GM12878 (cell line): ENCODE measurements at regions not wholly inside any gene's neighbourhood (a gene's known extent, or its start where the extent isn't known, plus 50 kb on each side); places are given as distances from the start of the nearest gene placed in this dataset.

Experiments used
- CTCF ChIP-seq, 3 experiments: IDR thresholded peaks in 2 of 3; conservative IDR thresholded peaks in 1 of 3; 2 replicates each; pipeline ENCODE4 v1.5.1; 2011; ENCODE audit warnings: low read depth in 3 of 3, low read length in 3 of 3, mild to moderate bottlenecking in 3 of 3, control low read depth in 2 of 3, moderate library complexity in 2 of 3, inconsistent platforms in 1 of 3, mixed read lengths in 1 of 3; ENCODE audit not compliant: control insufficient read depth in 2 of 3, insufficient read depth in 1 of 3; ENCODE audit errors: extremely low read depth in 1 of 3
- EP300 ChIP-seq, 2 experiments: fragments of 150-350 bp in 1 of 2; IDR thresholded peaks; 2 replicates each; pipeline ENCODE4 v1.6.1; 2011 to 2012; ENCODE audit warnings: low read depth in 2 of 2, low read length in 2 of 2, borderline replicate concordance in 1 of 2, improper control_type of control experiment in 1 of 2, inconsistent platforms in 1 of 2; ENCODE audit not compliant: control insufficient read depth in 1 of 2
- GABPA ChIP-seq: IDR thresholded peaks from 2 replicates; pipeline ENCODE4 v1.6.1; 2014; ENCODE audit warnings: antibody characterized with exemption, low read depth, mild to moderate bottlenecking, inconsistent platforms
- MYC ChIP-seq: IDR thresholded peaks from 2 replicates; pipeline ENCODE4 v1.6.1; 2011; ENCODE audit warnings: mild to moderate bottlenecking, low read length, moderate library complexity, inconsistent platforms; ENCODE audit not compliant: insufficient read depth, insufficient replicate concordance, insufficient read length, severe bottlenecking
- POLR2A ChIP-seq: IDR thresholded peaks from 2 replicates; pipeline ENCODE4 v1.6.1; 2011; ENCODE audit warnings: low read depth, mild to moderate bottlenecking, low read length
- POLR2AphosphoS5 ChIP-seq: IDR thresholded peaks from 2 replicates; pipeline ENCODE4 v1.6.1; 2011; ENCODE audit warnings: mild to moderate bottlenecking, low read length, inconsistent platforms
- RFX5 ChIP-seq: IDR thresholded peaks from 2 replicates; pipeline ENCODE4 v1.6.1; 2011; ENCODE audit warnings: low read depth, low read length, improper control_type of control experiment
- RUNX3 ChIP-seq: IDR thresholded peaks from 2 replicates; pipeline ENCODE4 v1.6.1; 2012; ENCODE audit warnings: low read length, inconsistent platforms
- SMAD5 ChIP-seq: IDR thresholded peaks from 2 replicates; pipeline ENCODE4 v1.6.1; 2016; ENCODE audit warnings: antibody characterized with exemption, low read depth
- SPI1 ChIP-seq: IDR thresholded peaks from 2 replicates; pipeline ENCODE4 v1.6.1; 2011; ENCODE audit warnings: low read depth, mild to moderate bottlenecking, low read length, moderate library complexity, borderline replicate concordance; ENCODE audit not compliant: insufficient read depth
- SUZ12 ChIP-seq: fragments of 200-600 bp; sonication (generic); IDR thresholded peaks from one replicate; pipeline ENCODE4 v1.6.1; 2018; ENCODE audit warnings: antibody characterized with exemption, mild to moderate bottlenecking; ENCODE audit not compliant: unreplicated experiment
- YBX1 ChIP-seq: fragments of 450-650 bp; IDR thresholded peaks from 2 replicates; pipeline ENCODE4 v1.6.1; 2016; ENCODE audit warnings: antibody characterized with exemption

GRCh38 chr2:48032765-48033164, 126.5 kb upstream of the FBXO11 start:
- TF ChIP-seq POLR2AphosphoS5 (no peak), CTCF (IDR thresholded peaks at IDR 0.05 in 2 of 3, conservative IDR thresholded peaks at IDR 0.05 in 1 of 3; ENCODE audit: control insufficient read depth in 2 of 3, extremely low read depth in 1 of 3, insufficient read depth in 1 of 3, low read depth in 3 of 3, low read length in 3 of 3) (no peak), GABPA (no peak), MYC (no peak), SUZ12 (no peak), SMAD5 (no peak), RFX5 (no peak), POLR2A (no peak), RUNX3 (no peak), EP300 (IDR thresholded peaks at IDR 0.05; ENCODE audit: borderline replicate concordance in 1 of 2, control insufficient read depth in 1 of 2, low read depth in 2 of 2, low read length in 2 of 2) (no peak), SPI1 (no peak), YBX1 (no peak)
